GM19023 (cell line): ENCODE measurements at regions not wholly inside any gene's neighbourhood (a gene's known extent, or its start where the extent isn't known, plus 50 kb on each side); places are given as distances from the start of the nearest gene placed in this dataset.

Experiments used
- ATAC-seq: cut with Tn5 transposase; IDR thresholded peaks from one replicate; pipeline ENCODE4 v1.9.1; 2021; ENCODE audit warnings: mild to moderate bottlenecking, moderate library complexity; ENCODE audit not compliant: unreplicated experiment

DNA sequence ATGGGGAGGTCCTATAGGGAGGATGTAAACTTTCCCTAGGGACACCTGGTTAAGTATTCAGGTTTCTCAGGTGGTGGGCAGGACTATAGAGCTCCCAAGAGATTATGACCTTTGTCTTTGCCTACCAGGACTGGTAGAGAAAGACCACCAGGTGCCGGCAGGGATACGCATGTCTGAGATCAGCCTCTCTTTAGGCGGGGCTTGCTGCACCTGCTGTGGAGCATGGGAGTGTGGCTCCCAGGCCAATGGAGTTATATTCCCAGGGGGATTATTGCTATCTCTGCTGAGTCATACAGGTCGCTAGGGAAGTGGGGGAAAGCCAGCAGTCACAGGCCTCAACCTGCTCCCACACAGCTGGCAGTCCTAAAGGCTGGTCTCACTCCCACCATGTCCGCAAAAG, 280.5 kb upstream of the MMS22L start:
- ATAC-seq = no peak

DNA sequence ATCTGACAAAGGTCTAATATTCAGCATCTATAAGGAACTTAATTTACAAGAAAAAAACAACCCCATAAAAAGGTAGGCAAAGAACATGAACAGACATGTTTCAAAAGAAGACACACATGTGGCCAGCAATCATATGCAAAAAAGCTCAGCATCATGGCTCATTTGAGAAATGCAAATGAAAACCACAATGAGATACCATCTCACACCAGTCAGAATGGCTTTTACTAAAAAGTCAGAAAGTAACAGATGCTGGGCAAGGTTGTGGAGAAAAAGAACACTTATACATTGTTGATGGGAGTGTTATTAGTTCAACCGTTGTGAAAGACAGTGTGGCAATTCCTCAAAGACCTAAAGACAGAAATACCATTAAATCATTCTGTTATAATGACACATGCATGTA, 289.9 kb upstream of the MMS22L start:
- ATAC-seq = no peak

DNA sequence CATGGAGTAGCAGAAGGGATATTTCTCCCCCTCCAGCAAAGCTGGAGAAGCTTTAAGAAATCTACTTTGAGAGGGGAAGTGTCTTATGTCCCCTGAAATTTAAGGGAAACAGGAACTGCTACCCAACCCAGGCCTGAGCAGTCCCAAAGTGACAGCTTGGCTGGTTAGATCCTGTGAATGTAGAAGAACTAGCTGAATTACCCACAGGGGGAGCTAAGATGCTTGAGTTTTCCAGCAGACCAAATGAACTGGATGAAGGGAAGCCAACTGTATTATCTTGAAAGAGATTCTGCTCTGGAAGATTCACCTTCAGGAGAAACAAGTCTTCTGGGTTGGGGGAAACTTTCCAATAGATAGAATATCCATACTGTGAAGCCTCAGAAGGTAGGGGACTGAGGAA, 303.3 kb upstream of the MMS22L start:
- ATAC-seq = no peak

DNA sequence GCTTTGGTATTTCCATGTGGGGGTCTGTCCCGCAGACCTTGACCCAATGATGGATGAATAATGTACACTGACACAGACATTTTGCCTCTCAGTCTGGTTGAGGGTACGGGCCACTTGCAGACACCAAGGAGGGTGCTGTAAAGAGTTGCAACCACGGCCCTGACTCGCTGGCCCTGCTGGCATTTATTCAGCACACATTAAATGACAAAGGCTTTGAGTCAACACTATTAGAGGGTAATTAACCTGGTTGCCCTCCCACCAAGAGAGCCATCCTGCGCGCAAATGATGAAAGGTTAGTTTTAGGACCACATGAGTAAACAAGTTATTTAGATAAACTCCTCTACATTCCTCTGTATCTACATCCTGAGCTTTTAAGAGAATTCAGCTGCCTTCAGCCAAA, 308.9 kb upstream of the MMS22L start:
- ATAC-seq = no peak

DNA sequence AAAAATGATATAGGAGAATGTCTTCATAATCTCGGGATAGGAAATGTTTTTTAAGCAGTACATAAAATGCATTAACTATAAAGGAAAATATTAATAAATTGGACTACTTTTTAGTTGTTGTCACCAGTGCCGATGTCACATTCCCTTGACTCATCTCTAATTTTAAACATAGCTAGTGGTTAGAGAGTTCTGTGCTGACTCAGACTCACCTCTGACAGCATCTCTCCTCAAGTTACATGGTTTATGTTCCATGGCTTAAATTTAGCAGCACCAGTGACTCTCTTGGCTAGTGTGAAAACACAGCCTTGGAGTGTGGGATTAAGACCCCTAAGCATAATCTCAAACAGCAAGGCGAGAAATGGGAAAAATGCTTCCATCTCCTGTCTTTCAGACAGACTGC, 311.8 kb upstream of the MMS22L start:
- ATAC-seq = no peak

DNA sequence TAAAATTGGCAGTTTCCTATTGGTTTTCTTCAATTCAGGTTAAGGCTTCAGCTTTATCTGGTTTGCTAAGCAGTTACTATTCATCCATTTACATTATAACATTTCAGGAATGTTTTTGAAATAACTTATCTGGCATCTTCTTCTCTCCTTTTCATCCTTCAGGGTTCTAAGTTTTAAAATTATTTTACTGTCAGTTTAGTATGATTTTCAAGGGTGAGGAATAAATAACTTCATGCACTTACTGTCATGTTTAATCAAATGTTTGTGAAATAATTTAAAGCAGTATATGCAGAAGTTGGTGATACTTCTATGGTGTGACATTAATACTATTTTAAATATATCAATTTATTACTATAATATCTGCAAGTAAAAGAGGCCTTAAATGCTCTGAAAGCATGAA, 338.1 kb upstream of the MMS22L start:
- ATAC-seq = no peak

DNA sequence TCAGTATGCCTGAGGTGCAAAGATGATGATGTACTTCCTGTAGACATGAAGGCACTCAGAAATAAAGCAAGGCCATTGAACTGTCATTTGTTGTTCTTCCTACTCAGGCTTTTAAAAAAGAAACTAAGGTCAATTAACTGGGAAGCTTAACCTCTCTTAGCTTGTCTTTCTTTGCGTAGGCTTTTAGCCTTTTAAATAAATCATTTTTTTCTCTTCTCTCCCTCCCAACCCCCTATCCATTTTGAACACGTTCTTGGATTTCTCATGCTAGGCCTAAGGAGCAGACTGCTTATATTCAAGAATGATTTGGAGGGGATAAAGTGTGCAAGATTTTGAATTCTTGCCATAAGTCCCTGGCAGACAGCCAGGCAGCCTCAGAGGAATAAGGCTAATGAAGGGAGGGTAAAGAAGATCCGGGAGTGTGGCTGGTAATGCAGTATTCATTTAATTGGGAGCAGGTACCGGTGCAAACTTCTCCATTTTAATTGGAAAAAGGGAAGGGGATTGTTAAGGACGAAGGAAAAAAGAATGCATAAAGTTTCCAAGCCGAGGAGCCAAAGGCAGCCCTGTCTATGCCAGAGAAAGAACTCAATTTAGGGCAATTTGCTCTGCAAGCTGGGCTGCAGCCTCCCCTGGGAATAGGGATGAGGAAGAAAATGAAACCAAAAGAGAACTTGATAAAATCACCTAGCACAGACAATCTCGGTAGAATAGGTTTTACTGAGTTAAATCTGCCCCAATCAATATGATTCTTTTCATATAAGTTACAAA, 343.8 kb upstream of the MMS22L start:
- ATAC-seq = no peak

DNA sequence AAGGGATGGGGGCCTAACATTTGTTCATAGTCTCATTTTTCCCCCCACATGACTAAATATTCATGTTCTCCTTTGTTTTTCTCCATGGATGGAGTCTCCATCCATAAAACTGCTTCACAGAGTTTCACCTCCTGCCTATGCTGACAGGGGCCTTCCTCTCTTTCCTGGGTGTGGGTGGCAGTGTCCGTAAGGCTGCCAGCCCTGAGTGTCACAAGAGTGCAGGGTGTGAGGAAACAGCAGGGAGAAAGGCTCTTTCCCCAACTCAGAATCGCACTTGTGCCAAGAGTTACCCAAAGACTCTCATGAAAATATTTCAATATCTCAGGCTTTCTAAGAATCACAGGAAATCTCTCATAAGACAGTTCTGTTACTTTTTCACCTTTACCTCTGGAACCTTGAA, 346.2 kb upstream of the MMS22L start:
- ATAC-seq = no peak

DNA sequence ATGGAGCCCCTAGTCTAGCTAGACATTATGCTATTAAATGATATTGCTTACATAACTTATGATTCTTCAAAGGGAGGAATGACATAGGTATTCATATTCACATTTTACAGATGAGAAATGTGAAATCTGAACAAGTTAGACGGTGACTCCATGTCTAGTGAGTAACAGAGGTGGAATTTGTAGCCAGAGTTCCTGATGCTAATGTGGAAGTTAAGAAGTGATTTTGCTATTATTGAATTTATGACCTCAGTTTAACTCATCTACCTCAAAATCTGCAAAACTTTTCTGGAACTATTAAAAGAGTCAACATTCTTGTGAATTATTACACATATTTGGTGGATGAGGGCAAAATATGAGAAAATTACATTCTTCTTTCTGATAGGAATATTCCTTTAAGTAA, 347.6 kb upstream of the MMS22L start:
- ATAC-seq = no peak

DNA sequence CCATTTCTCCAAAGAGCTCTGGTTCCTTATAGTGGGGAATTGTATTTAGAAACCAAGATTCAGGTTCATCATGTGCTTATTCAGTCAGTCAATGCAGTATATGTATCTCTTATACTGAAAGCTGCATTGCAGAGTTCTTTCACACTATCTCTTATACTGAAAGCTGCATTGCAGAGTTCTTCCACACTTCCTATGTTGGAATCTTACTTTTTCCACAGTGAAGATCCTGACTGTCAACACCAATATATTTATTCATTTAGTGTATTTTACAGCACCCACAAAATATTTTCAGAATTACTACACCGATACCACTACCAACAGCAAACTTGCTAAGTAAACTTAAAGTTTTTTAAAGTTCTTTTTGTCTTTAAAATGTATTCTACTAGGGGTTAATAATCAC, 349.3 kb upstream of the MMS22L start:
- no peak for ATAC-seq

DNA sequence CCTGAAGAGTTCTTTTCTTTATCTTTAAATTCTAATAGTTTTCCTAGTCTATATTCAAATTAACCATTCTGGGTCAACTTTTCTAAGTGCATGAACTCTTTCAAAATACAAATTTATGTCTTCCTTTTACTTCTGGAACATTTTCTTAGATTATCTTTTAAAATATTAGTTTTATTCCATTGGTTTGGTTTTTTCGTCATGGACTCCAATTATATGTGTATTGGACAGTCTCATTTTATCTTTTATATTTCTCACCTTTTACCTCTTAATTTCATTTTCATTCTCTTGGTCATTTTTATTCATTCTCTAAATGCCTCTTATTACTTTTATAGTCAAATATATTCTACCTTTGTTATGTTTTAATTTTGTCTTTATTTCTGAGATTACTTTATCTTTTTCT, 356.7 kb upstream of the MMS22L start:
- ATAC-seq = no peak

DNA sequence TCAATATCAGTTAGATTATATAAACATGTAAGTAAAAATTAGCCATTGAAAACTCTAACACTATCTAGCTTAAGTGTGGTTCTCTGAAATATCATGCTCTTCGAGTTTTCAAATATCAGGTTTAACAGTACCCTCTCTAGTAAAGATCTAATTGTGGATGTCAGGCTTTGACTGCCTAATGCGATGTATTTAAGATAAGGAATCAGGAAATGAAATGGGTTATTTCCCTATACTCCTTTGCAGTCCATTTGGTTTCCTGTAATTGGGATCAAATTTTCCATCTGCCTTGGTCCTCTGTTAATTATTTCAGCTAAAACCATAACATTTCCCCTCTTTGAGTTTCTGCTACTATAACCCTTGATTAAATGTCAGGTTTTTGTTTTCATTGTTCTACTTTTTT, 361.3 kb upstream of the MMS22L start:
- ATAC-seq = no peak

DNA sequence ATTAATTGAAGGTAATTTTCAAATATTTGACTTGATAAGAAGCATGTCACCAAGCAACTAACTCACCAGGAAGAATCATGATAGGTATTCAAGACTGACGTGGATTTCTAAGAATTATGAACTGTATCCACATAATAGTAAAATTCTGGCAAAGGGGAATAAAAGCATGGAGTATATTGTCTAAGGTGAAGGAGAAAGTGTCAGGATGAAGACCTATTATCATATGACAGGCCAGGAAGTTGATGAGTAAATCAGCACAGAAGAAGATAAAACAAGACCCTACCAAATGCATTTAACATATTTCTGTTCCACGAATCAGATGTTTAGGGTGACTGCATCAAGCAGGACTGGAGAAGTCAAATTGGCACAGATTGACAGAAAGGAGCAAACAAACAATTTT, 362.7 kb upstream of the MMS22L start:
- ATAC-seq = no peak

DNA sequence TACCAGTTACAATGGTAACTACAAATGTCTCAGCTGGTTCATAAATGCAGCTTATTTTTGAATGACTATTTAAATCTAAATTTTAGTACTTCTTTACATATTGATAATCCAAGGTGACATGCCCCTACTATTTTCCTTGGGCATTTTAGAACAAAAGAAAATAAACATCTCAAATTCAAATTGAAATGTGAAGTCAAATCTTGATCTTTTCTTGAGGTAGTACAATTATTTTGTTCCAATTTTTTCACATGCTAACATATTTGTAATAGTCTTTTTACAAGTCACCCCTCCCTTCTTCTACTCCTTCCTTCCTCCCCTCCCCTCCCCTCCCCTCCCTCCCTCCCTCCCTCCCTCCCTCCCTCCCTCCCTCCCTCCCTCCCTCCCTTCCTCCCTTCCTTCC, 370.1 kb upstream of the MMS22L start:
- no peak for ATAC-seq

DNA sequence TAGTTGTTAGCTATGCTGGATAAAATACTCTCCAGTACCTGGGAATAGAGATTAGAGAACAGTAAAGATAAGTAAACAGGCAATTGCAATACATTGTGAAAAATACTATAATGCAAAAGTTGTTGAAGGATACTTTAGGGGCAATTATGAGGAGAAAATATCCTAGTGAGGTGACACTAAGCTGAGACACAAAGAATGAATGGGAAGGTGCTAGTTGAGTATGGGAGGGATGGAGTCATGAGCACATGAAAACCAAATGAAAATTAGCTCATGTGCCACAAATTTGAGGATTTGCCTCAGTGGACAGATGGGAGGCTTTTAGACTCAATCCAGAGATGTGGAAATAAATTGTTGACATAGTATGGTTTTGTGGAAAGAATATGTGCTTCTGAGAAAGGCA, 370.5 kb upstream of the MMS22L start:
- ATAC-seq = no peak

DNA sequence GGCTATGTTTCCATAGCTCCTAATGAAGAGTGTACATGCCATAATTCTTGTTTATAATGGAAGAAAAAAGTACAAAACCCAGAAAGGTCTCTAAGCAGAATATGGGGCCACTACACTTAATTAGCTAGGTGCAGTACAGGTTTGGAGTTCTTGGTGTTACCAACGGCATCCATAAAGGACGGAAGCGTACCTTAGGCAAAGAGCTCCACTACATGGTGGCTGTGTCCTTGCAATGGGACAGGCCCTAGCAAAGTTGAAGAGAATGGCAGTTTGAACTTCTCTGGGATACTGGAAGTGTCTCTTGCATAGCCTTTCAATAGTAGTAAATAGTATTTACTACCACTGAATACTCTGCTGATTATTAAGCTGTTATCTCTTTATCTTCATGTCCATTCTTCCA, 371.7 kb upstream of the MMS22L start:
- ATAC-seq = no peak

DNA sequence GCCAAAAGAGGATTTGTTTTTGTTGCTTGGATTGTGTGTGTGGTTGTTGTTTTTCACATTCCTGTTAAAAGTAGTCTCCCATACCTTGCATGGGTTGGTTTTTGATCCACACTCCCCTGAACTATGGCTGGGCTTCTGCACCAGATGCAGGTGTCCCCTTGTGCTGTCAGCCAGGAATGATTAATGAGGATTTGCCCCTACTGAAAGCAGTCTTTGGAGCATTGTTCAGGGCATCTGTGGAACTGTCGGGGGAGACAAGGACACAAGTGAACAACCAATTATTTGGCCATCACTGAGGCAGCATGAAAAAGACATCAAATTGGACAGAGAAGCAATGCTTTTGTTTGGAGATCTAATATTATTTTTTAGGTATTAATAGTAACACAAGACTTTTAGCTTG, 373.2 kb upstream of the MMS22L start:
- ATAC-seq = no peak

DNA sequence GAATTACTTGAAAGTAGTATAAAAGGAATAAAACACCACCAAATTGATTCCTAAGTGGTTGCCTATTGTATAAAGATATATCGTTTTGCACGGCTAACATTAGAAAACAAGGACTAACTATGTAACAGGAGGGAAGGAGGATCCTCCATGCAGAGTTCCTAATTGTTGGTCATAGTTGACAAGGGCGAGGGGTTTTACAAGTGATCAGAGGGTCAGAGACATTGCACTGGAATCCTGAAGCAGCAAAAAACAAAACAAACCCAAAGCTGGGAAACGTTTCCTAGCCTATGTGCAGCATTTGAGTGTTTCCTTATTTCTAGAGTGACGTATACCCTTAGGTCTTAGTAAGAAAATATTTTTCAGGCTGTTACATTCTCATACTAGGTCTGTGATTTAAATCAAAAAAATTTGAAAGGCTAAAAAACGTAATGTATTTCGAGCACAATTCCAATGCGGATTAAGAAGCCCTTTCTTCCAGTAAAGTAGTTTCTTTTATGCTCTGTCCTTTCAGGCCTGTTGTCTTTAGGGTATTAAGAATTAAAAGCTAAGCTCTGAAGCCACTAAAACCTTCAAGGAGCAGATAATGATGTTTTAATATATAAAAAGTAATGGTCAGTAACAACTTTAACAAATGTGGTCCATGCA, 373.8 kb upstream of the MMS22L start:
- no peak for ATAC-seq

DNA sequence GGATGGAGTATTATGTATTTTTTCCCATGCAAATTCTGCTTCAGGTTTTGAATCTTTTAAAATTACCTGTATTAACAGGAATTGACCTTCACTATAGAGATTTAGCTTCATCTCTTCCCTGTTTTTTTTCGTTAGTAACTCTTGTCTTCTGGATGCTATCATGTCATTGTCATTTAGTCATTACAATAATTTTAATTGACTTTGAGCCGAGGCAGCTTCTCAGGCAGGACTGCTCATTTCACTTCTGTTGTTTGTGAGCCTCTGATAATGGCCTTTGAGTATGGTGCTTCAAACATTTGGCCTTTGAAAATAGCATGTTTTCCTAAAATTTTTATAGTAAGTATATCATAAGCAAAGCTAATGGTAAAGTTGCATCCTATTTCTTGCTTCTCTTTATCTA, 375.1 kb upstream of the MMS22L start:
- no peak for ATAC-seq

DNA sequence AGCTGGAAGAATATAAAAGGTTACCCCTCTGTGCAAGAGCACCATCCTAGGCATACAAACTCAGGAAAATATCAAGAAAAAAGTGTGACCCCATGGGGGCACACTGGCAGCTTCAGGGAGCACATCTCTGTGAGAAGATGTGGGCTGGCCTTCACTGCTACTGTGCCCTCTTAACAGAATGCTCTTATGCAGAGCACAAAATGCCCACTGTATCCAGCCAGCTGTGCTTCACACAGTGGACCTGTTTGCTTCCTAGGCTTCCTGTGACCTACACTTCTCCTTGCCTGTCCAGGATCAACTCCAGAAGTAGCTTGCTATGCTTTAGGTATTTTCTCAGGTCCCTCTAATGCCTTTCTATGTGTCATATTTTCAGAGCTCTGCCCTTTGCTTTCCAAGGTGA, 380.2 kb upstream of the MMS22L start:
- ATAC-seq = no peak

DNA sequence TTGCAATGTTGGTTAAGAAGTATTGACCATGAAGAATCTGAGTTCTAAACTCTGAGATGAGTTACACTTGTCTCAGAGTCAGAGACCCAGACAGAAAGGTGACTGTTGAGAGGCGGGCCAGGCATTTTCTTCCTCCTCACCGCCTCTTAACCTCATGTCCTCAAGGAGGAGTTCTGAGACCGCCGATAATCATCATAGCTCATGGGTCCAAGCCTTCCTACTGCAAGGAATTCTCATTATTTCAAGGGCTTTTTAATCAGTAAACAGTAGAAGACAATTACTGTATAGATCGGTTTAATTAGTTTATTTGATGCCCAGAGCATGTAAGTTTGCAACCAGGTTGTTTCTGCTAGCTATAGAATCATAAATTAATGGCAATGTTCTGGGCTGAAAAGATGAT, 382.4 kb upstream of the MMS22L start:
- no peak for ATAC-seq

DNA sequence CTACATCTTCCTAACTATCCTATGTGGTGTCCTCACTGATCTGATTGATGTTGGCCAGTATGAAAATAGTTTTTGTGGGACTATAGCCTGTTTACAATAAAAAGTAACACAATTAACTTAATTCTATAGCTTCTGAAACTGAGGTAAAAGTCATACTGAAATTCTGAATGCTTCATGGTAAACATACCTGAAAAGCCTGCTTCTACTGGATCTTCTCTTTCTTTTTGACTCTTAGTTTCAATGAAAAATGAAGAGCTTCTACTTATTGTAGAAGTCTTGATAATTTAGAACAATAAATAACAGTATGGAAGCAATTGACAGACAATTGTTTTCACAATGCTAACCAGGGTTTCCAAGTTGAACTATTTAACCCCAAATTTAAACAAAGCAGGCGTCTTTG, 383.9 kb upstream of the MMS22L start:
- no peak for ATAC-seq

DNA sequence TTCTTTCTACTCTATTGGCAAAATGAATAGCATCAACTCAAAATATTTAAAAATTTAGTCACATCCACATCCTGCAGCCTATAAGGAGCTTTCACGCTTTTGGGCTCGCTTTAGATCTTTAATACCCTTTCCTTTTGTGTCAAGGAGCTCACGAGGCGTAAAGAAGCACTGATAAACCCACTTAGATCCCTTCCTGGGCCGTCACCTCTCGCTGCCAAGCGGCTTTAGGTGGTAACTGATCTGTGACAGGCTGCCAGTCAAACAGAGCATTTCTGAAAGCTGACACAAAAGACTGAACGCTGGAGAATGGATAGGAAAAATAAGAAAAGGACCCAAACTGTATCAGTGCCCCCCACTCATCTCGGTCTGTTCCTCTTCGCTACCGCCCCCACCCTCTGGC, 385.7 kb upstream of the MMS22L start:
- peak; percentile 39 for ATAC-seq
